ENCODE measurements at regions not wholly inside any gene's neighbourhood (a gene's known extent, or its start where the extent isn't known, plus 50 kb on each side); places are given as distances from the start of the nearest gene placed in this dataset.

DNA sequence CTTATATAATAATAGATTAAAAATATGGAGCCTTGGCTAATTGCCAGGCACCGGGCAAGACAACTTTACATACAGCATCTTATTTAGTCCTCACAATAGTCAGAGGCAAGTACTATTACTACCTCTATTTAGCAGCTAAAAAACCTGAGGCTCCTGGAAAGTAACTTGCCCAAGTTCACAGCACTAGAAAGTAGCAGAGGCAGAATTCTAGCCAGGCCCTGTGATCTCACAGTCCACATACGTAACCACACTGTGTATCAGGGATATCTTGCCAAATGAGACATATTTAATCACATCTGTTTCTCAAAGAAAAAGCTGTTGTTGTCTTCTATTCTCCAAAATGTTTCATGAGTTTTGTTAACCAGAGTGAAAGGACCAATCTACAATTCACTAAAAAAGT is 378.5 kb downstream of the PLPP3 start:
- H3K9me3 ChIP-seq = peaks cover 0 to under 1% (median 0%) of the 10 kb centered on the region in 8 donors
- TF ChIP-seq CTCF (IDR thresholded peaks at IDR 0.05 in 8 of 11, conservative IDR thresholded peaks at IDR 0.05 in 3 of 11) = no peak
- no peak for TF ChIP-seq POLR2A (IDR thresholded peaks at IDR 0.05)
- no peak for TF ChIP-seq POLR2AphosphoS5 (IDR thresholded peaks at IDR 0.05)
- DNase-seq = no peak
- no peak overlapping the region for H3K4me3 ChIP-seq
- 82 to 90% (median 87%) methylated on average over 2 of the region's 2 CpGs for WGBS, 5 donors
- H3K4me1 ChIP-seq = no peaks in the 10 kb centered on the region
- H3K27ac ChIP-seq = no peak overlapping the region
- H3K36me3 ChIP-seq = no peaks in the 10 kb centered on the region
- intact Hi-C loops (cut with DNase I; ENCODE audit: low total_unique reads) = no loop called here
- H3K27me3 ChIP-seq (replicated peaks in 1 of 7) = no peaks in the 10 kb centered on the region

- Histone ChIP-seq H3K9me3 (no peaks in the 10 kb centered on the region), H3K4me1 (no peaks in the 10 kb centered on the region), H3K36me3 (no peaks in the 10 kb centered on the region), H3K4me3 (no peak overlapping the region), H3K27me3 (replicated peaks in 1 of 7) (no peaks in the 10 kb centered on the region), H3K27ac (no peak overlapping the region)
- no peak for DNase-seq
- intact Hi-C loops (cut with DNase I; ENCODE audit: low total_unique reads) = no loop called here
- TF ChIP-seq POLR2A (IDR thresholded peaks at IDR 0.05) = no peak
- no peak for TF ChIP-seq POLR2AphosphoS5 (IDR thresholded peaks at IDR 0.05)
- TF ChIP-seq CTCF (IDR thresholded peaks at IDR 0.05 in 8 of 11, conservative IDR thresholded peaks at IDR 0.05 in 3 of 11) = no peak
- WGBS, 5 donors = 84 to 94% (median 90%) methylated on average over 4 of the region's 4 CpGs
Measured at GRCh38 chr1:56200442-56200841, 378.9 kb downstream of the PLPP3 start.

- no peak overlapping the region for H3K4me3 ChIP-seq
- H3K9me3 ChIP-seq = no peaks in the 10 kb centered on the region
- H3K36me3 ChIP-seq = no peaks in the 10 kb centered on the region
- 5 to 91% (median 47%) methylated on average over 1 of the region's 1 CpG for WGBS, 5 donors
- no peak for DNase-seq
- H3K27ac ChIP-seq = no peak overlapping the region
- intact Hi-C loops (cut with DNase I; ENCODE audit: low total_unique reads) = no loop called here
- TF ChIP-seq POLR2AphosphoS5 (IDR thresholded peaks at IDR 0.05) (no peak), CTCF (IDR thresholded peaks at IDR 0.05 in 8 of 11, conservative IDR thresholded peaks at IDR 0.05 in 3 of 11) (no peak), POLR2A (IDR thresholded peaks at IDR 0.05) (no peak)
- no peaks in the 10 kb centered on the region for H3K4me1 ChIP-seq
- no peaks in the 10 kb centered on the region for H3K27me3 ChIP-seq (replicated peaks in 1 of 7)
Measured at GRCh38 chr1:56199956-56200355, 379.4 kb downstream of the PLPP3 start.

DNA sequence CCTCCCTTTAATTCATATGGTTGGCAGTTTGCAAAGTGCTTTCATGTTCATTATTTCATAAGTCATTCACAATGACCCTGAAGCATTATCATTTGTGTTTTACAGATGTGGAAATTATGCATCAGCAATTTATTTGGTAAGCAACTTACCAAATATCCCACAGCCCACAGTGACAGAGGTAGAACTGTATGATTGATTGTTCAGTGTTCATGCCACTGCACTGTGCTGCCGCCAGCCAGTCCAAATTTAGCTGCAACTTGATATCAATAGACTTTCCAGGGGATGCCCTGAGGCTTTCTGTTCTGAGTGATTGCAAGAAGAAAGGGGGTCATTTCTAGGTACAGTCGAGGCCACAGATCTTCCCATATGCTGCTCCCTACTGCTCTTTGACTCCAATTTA is 380.3 kb downstream of the PLPP3 start:
- intact Hi-C loops (cut with DNase I; ENCODE audit: low total_unique reads) = no loop called here
- Histone ChIP-seq H3K36me3 (no peaks in the 10 kb centered on the region), H3K4me1 (no peaks in the 10 kb centered on the region), H3K4me3 (no peak overlapping the region), H3K9me3 (no peaks in the 10 kb centered on the region), H3K27ac (no peak overlapping the region), H3K27me3 (replicated peaks in 1 of 7) (no peaks in the 10 kb centered on the region)
- DNase-seq = no peak
- WGBS, 5 donors = 63 to 86% (median 79%) methylated on average over 2 of the region's 2 CpGs
- TF ChIP-seq CTCF (IDR thresholded peaks at IDR 0.05 in 8 of 11, conservative IDR thresholded peaks at IDR 0.05 in 3 of 11) (no peak), POLR2A (IDR thresholded peaks at IDR 0.05) (no peak), POLR2AphosphoS5 (IDR thresholded peaks at IDR 0.05) (no peak)
